A673 (cell line): ENCODE measurements at regions not wholly inside any gene's neighbourhood (a gene's known extent, or its start where the extent isn't known, plus 50 kb on each side); places are given as distances from the start of the nearest gene placed in this dataset.

Experiments
- BruUV-seq: library from RNA; stranded (reverse); fragments of 400-500 nt; replicated peaks from 2 replicates; lab custom pipeline; 2021; lab: Mats Ljungman, UMichigan
- CTCF ChIA-PET: fragments of 300-600 bp; sonication (Branson Sonifier 250); formaldehyde crosslinking; loops from one replicate; lab custom pipeline; 2022; ENCODE audit warnings: antibody characterized with exemption; lab: Charles Lee
- POLR2A ChIA-PET: fragments of 300-600 bp; sonication (Branson Sonifier 250); formaldehyde crosslinking; loops from one replicate; lab custom pipeline; 2022; ENCODE audit warnings: antibody characterized with exemption; ENCODE audit not compliant: low non-redundant PET; lab: Charles Lee
- DNase-seq: peaks from one replicate; pipeline ENCODE4 v3.0.0-alpha.2; 2015; ENCODE audit warnings: low spot score
- H3K27ac ChIP-seq: fragments of 200-600 bp; sonication (generic); 2 replicates; pipeline ENCODE4 v1.5.1; 2016; ENCODE audit warnings: mixed run types, low read depth, mild to moderate bottlenecking, mixed read lengths, antibody characterized with exemption, low read length; ENCODE audit not compliant: poor library complexity, severe bottlenecking
- H3K27me3 ChIP-seq: fragments of 200-600 bp; sonication (generic); replicated peaks from 2 replicates; pipeline ENCODE4 v1.6.1; 2017; ENCODE audit warnings: mixed run types, low read depth, mild to moderate bottlenecking, mixed read lengths, antibody characterized with exemption, low read length; ENCODE audit not compliant: insufficient read depth, poor library complexity
- H3K36me3 ChIP-seq: fragments of 200-600 bp; sonication (generic); 2 replicates; pipeline ENCODE4 v1.6.1; 2016; ENCODE audit warnings: mixed run types, mild to moderate bottlenecking, mixed read lengths, antibody characterized with exemption, low read length; ENCODE audit not compliant: insufficient read depth, poor library complexity, severe bottlenecking
- H3K4me1 ChIP-seq: fragments of 200-600 bp; sonication (generic); 2 replicates; pipeline ENCODE4 v1.6.1; 2017; ENCODE audit warnings: mixed run types, mild to moderate bottlenecking, mixed read lengths, antibody characterized with exemption, low read length; ENCODE audit not compliant: insufficient read depth, poor library complexity, severe bottlenecking
- H3K4me3 ChIP-seq: fragments of 200-600 bp; sonication (generic); 2 replicates; pipeline ENCODE4 v1.5.1; 2016; ENCODE audit warnings: low read depth, mixed run types, mild to moderate bottlenecking, mixed read lengths, low read length; ENCODE audit not compliant: poor library complexity, severe bottlenecking
- H3K9me3 ChIP-seq: fragments of 200-600 bp; sonication (generic); 2 replicates; pipeline ENCODE4 v1.6.1; 2016; ENCODE audit warnings: mixed run types, low read depth, mild to moderate bottlenecking, mixed read lengths, antibody characterized with exemption, low read length; ENCODE audit not compliant: poor library complexity, severe bottlenecking
- EZH2 ChIP-seq: fragments of 200-600 bp; sonication (generic); IDR thresholded peaks from 2 replicates; pipeline ENCODE4 v1.6.1; 2017; ENCODE audit warnings: borderline replicate concordance, low read depth, mild to moderate bottlenecking, mixed read lengths, antibody characterized with exemption, low read length; ENCODE audit not compliant: poor library complexity, severe bottlenecking
- intact Hi-C: fragments of 100-400 bp; cut with micrococcal nuclease; formaldehyde crosslinking; loops from one replicate; pipeline ENCODE4 v1.10.0; 2022; ENCODE audit not compliant: unreplicated experiment
- TF ChIP-seq, protein P1 (sequence below): fragments of 300-800, 200-600 bp; sonication (generic); conservative IDR thresholded peaks from 2 replicates; pipeline ENCODE4 v1.5.1; 2017; ENCODE audit warnings: low read depth, mild to moderate bottlenecking, antibody characterized with exemption, low read length, moderate library complexity, mixed read lengths

DNA sequence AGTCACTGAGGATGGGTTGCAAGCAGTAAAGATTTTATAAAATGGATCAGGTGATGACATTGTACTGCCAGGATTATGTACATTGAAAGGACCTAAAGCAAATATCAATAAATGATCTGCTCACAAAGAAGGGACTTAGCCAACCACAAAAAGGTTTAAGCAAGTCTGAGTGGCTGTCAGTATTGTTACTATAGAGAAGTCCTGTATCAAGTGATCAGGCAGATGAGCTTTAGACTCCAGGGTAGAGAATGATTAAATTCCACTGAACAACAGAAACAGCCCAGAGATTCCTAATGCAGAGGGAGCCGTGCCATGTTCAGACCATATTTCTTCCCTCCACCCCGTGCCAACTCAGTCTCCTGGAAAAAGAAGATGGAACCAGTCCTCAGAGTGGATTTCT is 138.9 kb downstream of the SETD4 start:
- no TSS peak for BruUV-seq
- Histone ChIP-seq H3K4me3 (no peak overlapping the region), H3K4me1 (no peaks in the 10 kb centered on the region), H3K9me3 (no peaks in the 10 kb centered on the region), H3K27me3 (peaks cover 3% of the 10 kb centered on the region), H3K27ac (no peak overlapping the region), H3K36me3 (no peaks in the 10 kb centered on the region)
- ChIA-PET CTCF (no interaction called here), POLR2A (interaction anchor here (0.6 kb wide), 1 partner anchor 893 kb away, joined by 3 read pairs; no protein-coding TSS in a partner anchor)
- DNase-seq = no peak
- TF ChIP-seq, protein P1, sequence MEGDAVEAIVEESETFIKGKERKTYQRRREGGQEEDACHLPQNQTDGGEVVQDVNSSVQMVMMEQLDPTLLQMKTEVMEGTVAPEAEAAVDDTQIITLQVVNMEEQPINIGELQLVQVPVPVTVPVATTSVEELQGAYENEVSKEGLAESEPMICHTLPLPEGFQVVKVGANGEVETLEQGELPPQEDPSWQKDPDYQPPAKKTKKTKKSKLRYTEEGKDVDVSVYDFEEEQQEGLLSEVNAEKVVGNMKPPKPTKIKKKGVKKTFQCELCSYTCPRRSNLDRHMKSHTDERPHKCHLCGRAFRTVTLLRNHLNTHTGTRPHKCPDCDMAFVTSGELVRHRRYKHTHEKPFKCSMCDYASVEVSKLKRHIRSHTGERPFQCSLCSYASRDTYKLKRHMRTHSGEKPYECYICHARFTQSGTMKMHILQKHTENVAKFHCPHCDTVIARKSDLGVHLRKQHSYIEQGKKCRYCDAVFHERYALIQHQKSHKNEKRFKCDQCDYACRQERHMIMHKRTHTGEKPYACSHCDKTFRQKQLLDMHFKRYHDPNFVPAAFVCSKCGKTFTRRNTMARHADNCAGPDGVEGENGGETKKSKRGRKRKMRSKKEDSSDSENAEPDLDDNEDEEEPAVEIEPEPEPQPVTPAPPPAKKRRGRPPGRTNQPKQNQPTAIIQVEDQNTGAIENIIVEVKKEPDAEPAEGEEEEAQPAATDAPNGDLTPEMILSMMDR = no peak
- no peak for TF ChIP-seq EZH2
- intact Hi-C loops = no loop called here

DNA sequence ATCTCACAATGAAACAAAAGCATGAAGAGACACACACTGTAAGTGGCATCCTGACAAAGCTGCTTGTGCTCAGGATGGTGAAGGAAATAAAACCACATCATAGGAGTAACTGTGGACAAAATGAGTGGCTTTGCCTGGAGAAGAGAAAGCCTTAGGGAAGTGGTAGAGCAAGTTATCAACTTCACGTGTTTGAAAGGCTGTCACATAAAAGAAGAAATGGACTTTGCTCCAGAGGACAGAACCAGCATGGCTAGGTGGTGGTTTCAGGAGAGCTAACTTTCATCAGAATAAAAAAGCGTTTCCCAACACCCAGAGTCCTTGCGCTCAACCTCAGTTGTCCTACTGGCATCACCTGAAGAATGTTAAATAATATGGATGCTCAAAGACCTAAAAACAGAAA is 139.9 kb downstream of the SETD4 start:
- DNase-seq = no peak
- no peaks in the 10 kb centered on the region for H3K9me3 ChIP-seq
- POLR2A ChIA-PET = no interaction called here
- no peak overlapping the region for H3K27ac ChIP-seq
- H3K36me3 ChIP-seq = no peaks in the 10 kb centered on the region
- TF ChIP-seq, protein P1 = no peak
- no peak for TF ChIP-seq EZH2
- H3K4me1 ChIP-seq = no peaks in the 10 kb centered on the region
- peaks cover 3% of the 10 kb centered on the region for H3K27me3 ChIP-seq
- no peak overlapping the region for H3K4me3 ChIP-seq
- intact Hi-C loops = no loop called here
- BruUV-seq = no TSS peak
- CTCF ChIA-PET = no interaction called here

DNA sequence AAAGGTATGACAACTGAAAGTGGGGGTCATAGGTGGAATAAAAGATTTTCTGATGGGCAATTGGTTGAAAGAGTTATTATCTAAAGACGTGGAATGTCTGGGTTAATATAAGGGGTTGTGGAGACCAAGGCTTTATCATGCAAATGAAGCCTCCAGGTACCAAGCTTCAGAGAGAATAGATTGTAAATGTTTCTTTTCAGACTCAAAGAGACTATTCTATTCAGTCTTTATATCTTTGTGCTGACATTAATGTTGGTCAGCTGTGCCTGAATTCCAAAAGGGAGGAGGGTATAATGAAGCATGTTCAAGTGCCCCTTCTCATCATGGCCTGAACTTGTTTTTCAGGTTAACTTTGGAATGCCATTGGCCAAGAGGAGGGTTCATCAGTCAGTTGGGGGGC is 145.3 kb downstream of the SETD4 start:
- Histone ChIP-seq H3K9me3 (no peaks in the 10 kb centered on the region), H3K36me3 (no peaks in the 10 kb centered on the region), H3K27me3 (peaks cover 3% of the 10 kb centered on the region), H3K4me1 (no peaks in the 10 kb centered on the region), H3K4me3 (no peak overlapping the region), H3K27ac (no peak overlapping the region)
- ChIA-PET POLR2A (no interaction called here), CTCF (no interaction called here)
- no peak for TF ChIP-seq EZH2
- TF ChIP-seq, protein P1 = no peak
- DNase-seq = no peak
- intact Hi-C loops = no loop called here
- no TSS peak for BruUV-seq
